C4-2B (cell line): ENCODE measurements at regions not wholly inside any gene's neighbourhood (a gene's known extent, or its start where the extent isn't known, plus 50 kb on each side); places are given as distances from the start of the nearest gene placed in this dataset.

Experiments
- CTCF ChIP-seq: fragments of 450-650 bp; conservative IDR thresholded peaks from 2 replicates; pipeline ENCODE4 v1.5.1; 2017; ENCODE audit warnings: mild to moderate bottlenecking
- ZFX ChIP-seq: fragments of 450-650 bp; IDR thresholded peaks from 2 replicates; pipeline ENCODE4 v1.6.1; 2017

GRCh38 chr5:67657055-67657454 is 460.5 kb upstream of the CD180 start:
- TF ChIP-seq CTCF, result no peak
- TF ChIP-seq ZFX, result no peak
